GM23338 (cell line): ENCODE measurements at regions not wholly inside any gene's neighbourhood (a gene's known extent, or its start where the extent isn't known, plus 50 kb on each side); places are given as distances from the start of the nearest gene placed in this dataset.
"Not testable (repeated sequence)": the region's sequence is repeated elsewhere in the genome, so short reads cannot be mapped to it uniquely, and the experiment has no call there.

Source experiments
- CREB1 ChIP-seq: fragments of 250-450 bp; sonication (Bioruptor Pico); IDR thresholded peaks from 2 replicates; pipeline ENCODE4 v1.5.0; 2020; ENCODE audit warnings: low read depth, mild to moderate bottlenecking, moderate library complexity
- EZH2 ChIP-seq: fragments of 200-600 bp; sonication (generic); IDR thresholded peaks from one replicate; pipeline ENCODE4 v1.8.0; 2017; ENCODE audit warnings: antibody characterized with exemption, mild to moderate bottlenecking, low read depth; ENCODE audit not compliant: unreplicated experiment
- EZH2phosphoT487 ChIP-seq: fragments of 200-600 bp; sonication (generic); IDR thresholded peaks from one replicate; pipeline ENCODE4 v1.8.1; 2018; ENCODE audit warnings: antibody characterized with exemption; ENCODE audit not compliant: unreplicated experiment
- JUNB ChIP-seq: IDR thresholded peaks from one replicate; pipeline ENCODE4 v1.6.1; 2016; ENCODE audit warnings: antibody characterized with exemption; ENCODE audit not compliant: unreplicated experiment
- NANOG ChIP-seq: IDR thresholded peaks from 2 replicates; pipeline ENCODE4 v1.6.1; 2016; ENCODE audit warnings: antibody characterized with exemption, borderline replicate concordance
- POLR2AphosphoS5 ChIP-seq: IDR thresholded peaks from 2 replicates; pipeline ENCODE4 v1.6.1; 2016; ENCODE audit warnings: antibody characterized with exemption, low read depth
- ZNF331 ChIP-seq: fragments of 250-450 bp; sonication (Bioruptor Pico); IDR thresholded peaks from 2 replicates; pipeline ENCODE4 v1.5.0; 2020; ENCODE audit warnings: low read depth, mild to moderate bottlenecking, moderate library complexity
- TF ChIP-seq, protein P1 (sequence below), 2 experiments: fragments of 200-600 bp in 1 of 2; sonication (generic) in 1 of 2; conservative IDR thresholded peaks; 2 replicates each; pipeline versions ENCODE4 v1.5.1 to v1.6.1; 2016 to 2017; ENCODE audit warnings: antibody characterized with exemption in 2 of 2, low read depth in 2 of 2, mild to moderate bottlenecking in 2 of 2, moderate library complexity in 1 of 2
- TF ChIP-seq, protein P2 (sequence below): IDR thresholded peaks from one replicate; pipeline ENCODE4 v1.6.1; 2018; ENCODE audit warnings: antibody characterized with exemption; ENCODE audit not compliant: unreplicated experiment
- TF ChIP-seq, protein P3 (sequence below): IDR thresholded peaks from 2 replicates; pipeline ENCODE4 v1.6.1; 2016; ENCODE audit warnings: antibody characterized with exemption

DNA sequence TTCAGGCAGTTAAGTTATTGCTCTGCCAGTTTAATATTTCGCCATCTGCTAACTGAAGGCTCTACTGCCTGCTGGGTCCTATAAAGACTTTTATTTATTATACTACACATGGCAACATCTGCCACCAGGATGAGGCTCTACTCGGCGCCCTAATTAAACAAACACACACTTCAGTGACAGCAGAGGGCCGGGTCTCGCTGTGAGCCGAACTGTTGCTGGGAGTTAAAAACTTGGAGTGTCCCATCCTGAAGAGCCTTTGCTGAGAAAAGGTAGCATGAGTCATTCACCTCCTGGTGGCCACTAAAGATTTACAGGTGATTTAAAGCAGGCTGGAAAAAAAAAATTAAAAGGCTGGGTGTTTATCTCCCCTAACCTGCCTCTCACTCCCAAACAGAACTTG lies 183.7 kb downstream of the NPIPA8 start:
- TF ChIP-seq, protein P1, sequence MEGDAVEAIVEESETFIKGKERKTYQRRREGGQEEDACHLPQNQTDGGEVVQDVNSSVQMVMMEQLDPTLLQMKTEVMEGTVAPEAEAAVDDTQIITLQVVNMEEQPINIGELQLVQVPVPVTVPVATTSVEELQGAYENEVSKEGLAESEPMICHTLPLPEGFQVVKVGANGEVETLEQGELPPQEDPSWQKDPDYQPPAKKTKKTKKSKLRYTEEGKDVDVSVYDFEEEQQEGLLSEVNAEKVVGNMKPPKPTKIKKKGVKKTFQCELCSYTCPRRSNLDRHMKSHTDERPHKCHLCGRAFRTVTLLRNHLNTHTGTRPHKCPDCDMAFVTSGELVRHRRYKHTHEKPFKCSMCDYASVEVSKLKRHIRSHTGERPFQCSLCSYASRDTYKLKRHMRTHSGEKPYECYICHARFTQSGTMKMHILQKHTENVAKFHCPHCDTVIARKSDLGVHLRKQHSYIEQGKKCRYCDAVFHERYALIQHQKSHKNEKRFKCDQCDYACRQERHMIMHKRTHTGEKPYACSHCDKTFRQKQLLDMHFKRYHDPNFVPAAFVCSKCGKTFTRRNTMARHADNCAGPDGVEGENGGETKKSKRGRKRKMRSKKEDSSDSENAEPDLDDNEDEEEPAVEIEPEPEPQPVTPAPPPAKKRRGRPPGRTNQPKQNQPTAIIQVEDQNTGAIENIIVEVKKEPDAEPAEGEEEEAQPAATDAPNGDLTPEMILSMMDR (conservative IDR thresholded peaks at IDR 0.05; ENCODE audit: low read depth in 2 of 2): not testable (repeated sequence)
- not testable (repeated sequence) for TF ChIP-seq POLR2AphosphoS5; JUNB; EZH2phosphoT487; EZH2; CREB1 (CRISPR knock-in tag); ZNF331 (CRISPR knock-in tag); NANOG
- TF ChIP-seq, protein P2, sequence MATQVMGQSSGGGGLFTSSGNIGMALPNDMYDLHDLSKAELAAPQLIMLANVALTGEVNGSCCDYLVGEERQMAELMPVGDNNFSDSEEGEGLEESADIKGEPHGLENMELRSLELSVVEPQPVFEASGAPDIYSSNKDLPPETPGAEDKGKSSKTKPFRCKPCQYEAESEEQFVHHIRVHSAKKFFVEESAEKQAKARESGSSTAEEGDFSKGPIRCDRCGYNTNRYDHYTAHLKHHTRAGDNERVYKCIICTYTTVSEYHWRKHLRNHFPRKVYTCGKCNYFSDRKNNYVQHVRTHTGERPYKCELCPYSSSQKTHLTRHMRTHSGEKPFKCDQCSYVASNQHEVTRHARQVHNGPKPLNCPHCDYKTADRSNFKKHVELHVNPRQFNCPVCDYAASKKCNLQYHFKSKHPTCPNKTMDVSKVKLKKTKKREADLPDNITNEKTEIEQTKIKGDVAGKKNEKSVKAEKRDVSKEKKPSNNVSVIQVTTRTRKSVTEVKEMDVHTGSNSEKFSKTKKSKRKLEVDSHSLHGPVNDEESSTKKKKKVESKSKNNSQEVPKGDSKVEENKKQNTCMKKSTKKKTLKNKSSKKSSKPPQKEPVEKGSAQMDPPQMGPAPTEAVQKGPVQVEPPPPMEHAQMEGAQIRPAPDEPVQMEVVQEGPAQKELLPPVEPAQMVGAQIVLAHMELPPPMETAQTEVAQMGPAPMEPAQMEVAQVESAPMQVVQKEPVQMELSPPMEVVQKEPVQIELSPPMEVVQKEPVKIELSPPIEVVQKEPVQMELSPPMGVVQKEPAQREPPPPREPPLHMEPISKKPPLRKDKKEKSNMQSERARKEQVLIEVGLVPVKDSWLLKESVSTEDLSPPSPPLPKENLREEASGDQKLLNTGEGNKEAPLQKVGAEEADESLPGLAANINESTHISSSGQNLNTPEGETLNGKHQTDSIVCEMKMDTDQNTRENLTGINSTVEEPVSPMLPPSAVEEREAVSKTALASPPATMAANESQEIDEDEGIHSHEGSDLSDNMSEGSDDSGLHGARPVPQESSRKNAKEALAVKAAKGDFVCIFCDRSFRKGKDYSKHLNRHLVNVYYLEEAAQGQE: not testable (repeated sequence)
- TF ChIP-seq, protein P3, sequence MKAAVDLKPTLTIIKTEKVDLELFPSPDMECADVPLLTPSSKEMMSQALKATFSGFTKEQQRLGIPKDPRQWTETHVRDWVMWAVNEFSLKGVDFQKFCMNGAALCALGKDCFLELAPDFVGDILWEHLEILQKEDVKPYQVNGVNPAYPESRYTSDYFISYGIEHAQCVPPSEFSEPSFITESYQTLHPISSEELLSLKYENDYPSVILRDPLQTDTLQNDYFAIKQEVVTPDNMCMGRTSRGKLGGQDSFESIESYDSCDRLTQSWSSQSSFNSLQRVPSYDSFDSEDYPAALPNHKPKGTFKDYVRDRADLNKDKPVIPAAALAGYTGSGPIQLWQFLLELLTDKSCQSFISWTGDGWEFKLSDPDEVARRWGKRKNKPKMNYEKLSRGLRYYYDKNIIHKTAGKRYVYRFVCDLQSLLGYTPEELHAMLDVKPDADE: not testable (repeated sequence)
